ENCODE measurements at regions not wholly inside any gene's neighbourhood (a gene's known extent, or its start where the extent isn't known, plus 50 kb on each side); places are given as distances from the start of the nearest gene placed in this dataset.

- no peak for DNase-seq
Measured at GRCh38 chr11:19511413-19512183, 201.0 kb upstream of the NAV2 start.

- DNase-seq: no peak
Measured at GRCh38 chr11:19511066-19511412, 201.6 kb upstream of the NAV2 start.

GRCh38 chr11:19510468-19510867, 202.2 kb upstream of the NAV2 start:
- DNase-seq: no peak

GRCh38 chr11:19509215-19509614, 203.4 kb upstream of the NAV2 start:
- DNase-seq: no peak

GRCh38 chr11:19508165-19508564, 204.5 kb upstream of the NAV2 start:
- no peak for DNase-seq

- no peak for DNase-seq
Measured at GRCh38 chr11:19506816-19507486, 205.7 kb upstream of the NAV2 start.

GRCh38 chr11:19502691-19503253, 209.9 kb upstream of the NAV2 start:
- no peak for DNase-seq

- DNase-seq: no peak
Measured at GRCh38 chr11:19501631-19502030, 211.0 kb upstream of the NAV2 start.

- no peak for DNase-seq
Measured at GRCh38 chr11:19499999-19500398, 212.6 kb upstream of the NAV2 start.

GRCh38 chr11:19499026-19499669, 213.5 kb upstream of the NAV2 start:
- no peak for DNase-seq

GRCh38 chr11:19493446-19494213, 219.0 kb upstream of the NAV2 start:
- no peak for DNase-seq

GRCh38 chr11:19482319-19483100, 230.1 kb upstream of the NAV2 start:
- DNase-seq: no peak

- no peak for DNase-seq
Measured at GRCh38 chr11:19480540-19480939, 232.1 kb upstream of the NAV2 start.

GRCh38 chr11:19478891-19479290, 233.7 kb upstream of the NAV2 start:
- no peak for DNase-seq

GRCh38 chr11:19474954-19475721, 234.4 kb upstream of the E2F8 start:
- DNase-seq: no peak

GRCh38 chr11:19474211-19474610, 233.5 kb upstream of the E2F8 start:
- no peak for DNase-seq

GRCh38 chr11:19472679-19473078, 231.9 kb upstream of the E2F8 start:
- no peak for DNase-seq

- DNase-seq: no peak
Measured at GRCh38 chr11:19467904-19468303, 227.2 kb upstream of the E2F8 start.

GRCh38 chr11:19466314-19466713, 225.6 kb upstream of the E2F8 start:
- DNase-seq: no peak

- no peak for DNase-seq
Measured at GRCh38 chr11:19463976-19464375, 223.2 kb upstream of the E2F8 start.

GRCh38 chr11:19460718-19461405, 220.1 kb upstream of the E2F8 start:
- DNase-seq: no peak

Measured in hematopoietic multipotent progenitor cell treated with erythropoietin and hydrocortisone succinate and interleukin-3 and kit ligand, for 4 days (in vitro differentiated cells).